Cardiac muscle cell (in vitro differentiated cells and primary cell): ENCODE measurements at regions not wholly inside any gene's neighbourhood (a gene's known extent, or its start where the extent isn't known, plus 50 kb on each side); places are given as distances from the start of the nearest gene placed in this dataset.
A peak's percentile ranks its signal among the peaks of the same experiment; 100 is the strongest.

Experiments used
- DNase-seq, 2 donors: peaks; one replicate each; pipeline versions ENCODE4 v3.0.0 to v3.0.0-alpha.2; 2010 to 2017; ENCODE audit warnings: low read depth in 1 of 2, low spot score in 1 of 2
- H3K27ac ChIP-seq: fragments of 200-600 bp; sonication (generic); 2 replicates; pipeline ENCODE4 v1.5.1; 2016
- H3K27me3 ChIP-seq: fragments of 200-600 bp; sonication (generic); 2 replicates; pipeline ENCODE4 v1.6.0; 2016; ENCODE audit warnings: control low read depth
- H3K36me3 ChIP-seq: fragments of 200-600 bp; sonication (generic); 2 replicates; pipeline ENCODE4 v1.5.1; 2016; ENCODE audit warnings: control low read depth
- H3K4me1 ChIP-seq: fragments of 200-600 bp; sonication (generic); 2 replicates; pipeline ENCODE4 v1.8.1; 2017; ENCODE audit warnings: low read depth, mild to moderate bottlenecking, mixed run types
- H3K4me3 ChIP-seq: fragments of 200-600 bp; sonication (generic); 2 replicates; pipeline ENCODE4 v1.5.1; 2016; ENCODE audit warnings: mild to moderate bottlenecking
- H3K9me3 ChIP-seq: fragments of 200-600 bp; sonication (generic); 2 replicates; pipeline ENCODE4 v1.5.1; 2017; ENCODE audit warnings: low read depth, mild to moderate bottlenecking, control low read depth
- TF ChIP-seq, protein P1 (sequence below): IDR thresholded peaks from 2 replicates; pipeline ENCODE4 v1.5.1; 2012; ENCODE audit warnings: low read depth, mild to moderate bottlenecking, low read length

DNA sequence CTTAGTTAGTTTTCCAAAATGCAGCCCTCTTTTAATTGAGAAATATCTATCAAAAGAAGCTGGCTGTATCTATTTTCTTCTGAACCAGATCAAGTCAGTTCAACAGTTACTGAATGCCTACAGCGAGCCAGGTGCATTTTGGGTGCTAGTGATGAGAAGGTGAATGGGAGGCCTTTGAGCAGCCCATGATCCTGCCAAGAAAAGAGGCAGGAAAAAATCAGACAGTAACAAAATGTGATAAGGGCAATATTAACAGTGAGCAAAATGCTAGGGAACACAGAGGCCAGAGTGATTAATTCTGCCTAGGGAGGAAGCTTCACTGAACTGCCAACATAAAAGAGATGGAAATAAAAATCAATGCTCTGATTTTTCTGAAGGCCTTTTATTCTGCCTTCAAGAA, 248.5 kb downstream of the SNCA start:
- Histone ChIP-seq H3K27me3 (no peaks in the 10 kb centered on the region), H3K27ac (peak overlapping the region; percentile 10), H3K4me1 (peaks cover 11% of the 10 kb centered on the region), H3K9me3 (no peaks in the 10 kb centered on the region), H3K4me3 (no peak overlapping the region), H3K36me3 (no peaks in the 10 kb centered on the region)
- TF ChIP-seq, protein P1, sequence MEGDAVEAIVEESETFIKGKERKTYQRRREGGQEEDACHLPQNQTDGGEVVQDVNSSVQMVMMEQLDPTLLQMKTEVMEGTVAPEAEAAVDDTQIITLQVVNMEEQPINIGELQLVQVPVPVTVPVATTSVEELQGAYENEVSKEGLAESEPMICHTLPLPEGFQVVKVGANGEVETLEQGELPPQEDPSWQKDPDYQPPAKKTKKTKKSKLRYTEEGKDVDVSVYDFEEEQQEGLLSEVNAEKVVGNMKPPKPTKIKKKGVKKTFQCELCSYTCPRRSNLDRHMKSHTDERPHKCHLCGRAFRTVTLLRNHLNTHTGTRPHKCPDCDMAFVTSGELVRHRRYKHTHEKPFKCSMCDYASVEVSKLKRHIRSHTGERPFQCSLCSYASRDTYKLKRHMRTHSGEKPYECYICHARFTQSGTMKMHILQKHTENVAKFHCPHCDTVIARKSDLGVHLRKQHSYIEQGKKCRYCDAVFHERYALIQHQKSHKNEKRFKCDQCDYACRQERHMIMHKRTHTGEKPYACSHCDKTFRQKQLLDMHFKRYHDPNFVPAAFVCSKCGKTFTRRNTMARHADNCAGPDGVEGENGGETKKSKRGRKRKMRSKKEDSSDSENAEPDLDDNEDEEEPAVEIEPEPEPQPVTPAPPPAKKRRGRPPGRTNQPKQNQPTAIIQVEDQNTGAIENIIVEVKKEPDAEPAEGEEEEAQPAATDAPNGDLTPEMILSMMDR: no peak
- DNase-seq: no peak

DNA sequence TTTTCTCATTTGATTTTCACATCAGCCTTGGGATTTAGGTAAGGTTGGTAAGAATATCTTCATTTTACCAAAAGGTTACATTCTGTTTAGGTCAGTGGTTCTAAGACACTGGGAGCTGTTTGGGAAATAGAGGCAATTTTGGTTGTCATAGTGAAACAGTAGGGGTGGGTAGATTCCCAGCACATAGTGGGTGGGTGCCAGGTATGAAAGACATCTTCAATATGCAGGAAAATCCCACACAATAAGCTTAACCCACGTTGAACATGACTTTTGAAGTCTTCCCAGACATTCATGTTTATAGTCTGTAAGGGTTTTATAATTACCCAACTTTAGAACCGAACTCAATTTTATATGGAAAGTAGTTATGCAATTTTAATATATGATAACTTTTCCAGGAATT, 249.6 kb downstream of the SNCA start:
- no peak overlapping the region for H3K4me3 ChIP-seq
- DNase-seq: no peak
- H3K27ac ChIP-seq: no peak overlapping the region
- H3K9me3 ChIP-seq: no peaks in the 10 kb centered on the region
- H3K27me3 ChIP-seq: no peaks in the 10 kb centered on the region
- TF ChIP-seq, protein P1: no peak
- no peaks in the 10 kb centered on the region for H3K36me3 ChIP-seq
- peaks cover 11% of the 10 kb centered on the region for H3K4me1 ChIP-seq

- TF ChIP-seq, protein P1: peak; percentile 30
- peak in 1 of 2 donors; percentile 45 for DNase-seq
- Histone ChIP-seq H3K27ac (no peak overlapping the region), H3K4me3 (no peak overlapping the region), H3K27me3 (no peaks in the 10 kb centered on the region), H3K4me1 (peaks cover 11% of the 10 kb centered on the region), H3K36me3 (no peaks in the 10 kb centered on the region), H3K9me3 (no peaks in the 10 kb centered on the region)
Observed at GRCh38 chr4:89586864-89587263, 250.1 kb downstream of the SNCA start.

GRCh38 chr4:89586318-89586717, 250.6 kb downstream of the SNCA start:
- no peak overlapping the region for H3K4me3 ChIP-seq
- H3K36me3 ChIP-seq: no peaks in the 10 kb centered on the region
- no peak overlapping the region for H3K27ac ChIP-seq
- H3K9me3 ChIP-seq: no peaks in the 10 kb centered on the region
- no peaks in the 10 kb centered on the region for H3K27me3 ChIP-seq
- peaks cover 11% of the 10 kb centered on the region for H3K4me1 ChIP-seq
- peak in 1 of 2 donors; percentile 33 for DNase-seq
- TF ChIP-seq, protein P1: no peak

DNA sequence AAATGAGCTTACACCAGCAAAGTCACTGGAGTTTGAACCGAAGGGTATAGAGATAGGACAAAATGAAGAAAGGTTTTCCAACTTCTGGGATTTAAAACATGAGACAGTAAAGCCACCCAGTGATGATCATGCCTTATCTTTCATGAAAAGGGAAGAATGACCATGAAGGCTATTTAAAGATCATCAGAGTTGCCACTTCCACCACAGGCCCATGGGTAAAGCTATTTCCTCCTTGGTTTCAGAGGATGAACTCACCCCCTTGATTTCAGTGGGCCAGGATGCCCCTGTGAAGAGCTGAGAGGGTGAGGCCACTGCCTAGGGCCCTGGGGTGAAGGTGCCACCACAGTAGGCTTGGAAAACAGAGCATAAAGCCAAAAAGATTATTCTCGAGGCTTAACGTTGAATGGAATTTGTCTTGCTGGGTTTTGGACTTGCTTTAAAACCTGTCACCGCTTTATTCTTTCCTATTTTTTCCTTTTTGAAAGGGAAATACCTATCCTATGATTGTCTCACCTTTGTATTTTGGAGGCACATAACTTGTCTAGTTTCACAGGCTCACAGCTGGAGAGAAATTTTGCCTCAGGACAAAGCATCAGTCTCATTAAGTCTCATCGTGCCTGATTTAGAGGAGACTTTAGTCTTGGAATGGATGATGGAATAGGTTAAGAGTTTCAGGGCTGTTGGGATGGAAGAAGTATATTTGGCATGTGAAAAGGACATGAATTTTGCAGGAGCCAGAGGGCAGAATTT, 254.0 kb downstream of the SNCA start:
- no peak overlapping the region for H3K4me3 ChIP-seq
- H3K27me3 ChIP-seq: no peaks in the 10 kb centered on the region
- no peaks in the 10 kb centered on the region for H3K36me3 ChIP-seq
- H3K4me1 ChIP-seq: peaks cover 6% of the 10 kb centered on the region
- H3K27ac ChIP-seq: no peak overlapping the region
- H3K9me3 ChIP-seq: no peaks in the 10 kb centered on the region
- DNase-seq: no peak
- TF ChIP-seq, protein P1: no peak
